Astrocyte (in vitro differentiated cells and primary cell): ENCODE measurements at regions not wholly inside any gene's neighbourhood (a gene's known extent, or its start where the extent isn't known, plus 50 kb on each side); places are given as distances from the start of the nearest gene placed in this dataset.

Experiments
- DNase-seq: peaks from one replicate; pipeline ENCODE4 v3.0.0-alpha.2; 2010; ENCODE audit warnings: low read depth
- FAIRE-seq: peaks from 2 replicates; lab custom pipeline; 2011; peaks lifted over from hg19 to GRCh38; lab: Jason Lieb, UNC
- H2AFZ ChIP-seq: 2 replicates; pipeline ENCODE4 v1.6.0; 2012; ENCODE audit warnings: low read depth, low read length, inconsistent platforms
- H3K27ac ChIP-seq: 2 replicates; pipeline ENCODE4 v1.5.1; 2011; ENCODE audit warnings: low read depth, low read length, inconsistent platforms
- H3K27me3 ChIP-seq: 2 replicates; pipeline ENCODE4 v1.6.0; 2011; ENCODE audit warnings: low read length, inconsistent platforms; ENCODE audit not compliant: insufficient read depth
- H3K36me3 ChIP-seq: 2 replicates; pipeline ENCODE4 v1.5.1; 2011; ENCODE audit warnings: low read length, inconsistent platforms; ENCODE audit not compliant: insufficient read depth
- H3K4me1 ChIP-seq: 2 replicates; pipeline ENCODE4 v1.5.1; 2011; ENCODE audit warnings: low read length, inconsistent platforms; ENCODE audit not compliant: insufficient read depth
- H3K4me2 ChIP-seq: 2 replicates; pipeline ENCODE4 v1.6.0; 2012; ENCODE audit warnings: low read length, inconsistent platforms
- H3K4me3 ChIP-seq: 2 replicates; pipeline ENCODE4 v1.5.1; 2011; ENCODE audit warnings: low read depth, mild to moderate bottlenecking, low read length, inconsistent platforms; ENCODE audit not compliant: insufficient read depth
- H3K79me2 ChIP-seq: 2 replicates; pipeline ENCODE4 v1.6.0; 2012; ENCODE audit warnings: mild to moderate bottlenecking, low read length, inconsistent platforms; ENCODE audit not compliant: insufficient read depth
- H3K9ac ChIP-seq: 2 replicates; pipeline ENCODE4 v1.6.0; 2012; ENCODE audit warnings: mild to moderate bottlenecking, low read length, inconsistent platforms
- H3K9me3 ChIP-seq: 2 replicates; pipeline ENCODE4 v1.5.1; 2012; ENCODE audit warnings: low read depth, mild to moderate bottlenecking, low read length, inconsistent platforms; ENCODE audit not compliant: insufficient read depth
- H4K20me1 ChIP-seq: 2 replicates; pipeline ENCODE4 v1.6.0; 2012; ENCODE audit warnings: low read length, inconsistent platforms; ENCODE audit not compliant: insufficient read depth
- H3K27ac Mint-ChIP-seq: one replicate; pipeline ENCODE4 v1.8.0; 2021; ENCODE audit warnings: mild to moderate bottlenecking, mixed read lengths; ENCODE audit not compliant: unreplicated experiment
- H3K27me3 Mint-ChIP-seq: one replicate; pipeline ENCODE4 v1.8.0; 2021; ENCODE audit warnings: low read depth, mixed read lengths; ENCODE audit not compliant: unreplicated experiment
- H3K36me3 Mint-ChIP-seq: one replicate; pipeline ENCODE4 v1.8.0; 2021; ENCODE audit warnings: low read depth, mixed read lengths; ENCODE audit not compliant: unreplicated experiment
- H3K4me1 Mint-ChIP-seq: one replicate; pipeline ENCODE4 v1.8.0; 2021; ENCODE audit warnings: low read depth, mixed read lengths; ENCODE audit not compliant: unreplicated experiment
- H3K4me3 Mint-ChIP-seq: one replicate; pipeline ENCODE4 v1.8.0; 2021; ENCODE audit warnings: mild to moderate bottlenecking, moderate library complexity, mixed read lengths; ENCODE audit not compliant: unreplicated experiment
- H3K9me3 Mint-ChIP-seq: one replicate; pipeline ENCODE4 v1.8.0; 2021; ENCODE audit warnings: mild to moderate bottlenecking, mixed read lengths; ENCODE audit not compliant: unreplicated experiment
- EZH2 ChIP-seq: IDR thresholded peaks from 2 replicates; pipeline ENCODE4 v1.6.1; 2012; ENCODE audit warnings: mild to moderate bottlenecking, low read length, inconsistent platforms; ENCODE audit not compliant: insufficient read depth
- TF ChIP-seq, protein P1 (sequence below): IDR thresholded peaks from 2 replicates; pipeline ENCODE4 v1.5.1; 2011; ENCODE audit warnings: low read depth, mild to moderate bottlenecking, inconsistent platforms, low read length, moderate library complexity; ENCODE audit not compliant: insufficient read depth

DNA sequence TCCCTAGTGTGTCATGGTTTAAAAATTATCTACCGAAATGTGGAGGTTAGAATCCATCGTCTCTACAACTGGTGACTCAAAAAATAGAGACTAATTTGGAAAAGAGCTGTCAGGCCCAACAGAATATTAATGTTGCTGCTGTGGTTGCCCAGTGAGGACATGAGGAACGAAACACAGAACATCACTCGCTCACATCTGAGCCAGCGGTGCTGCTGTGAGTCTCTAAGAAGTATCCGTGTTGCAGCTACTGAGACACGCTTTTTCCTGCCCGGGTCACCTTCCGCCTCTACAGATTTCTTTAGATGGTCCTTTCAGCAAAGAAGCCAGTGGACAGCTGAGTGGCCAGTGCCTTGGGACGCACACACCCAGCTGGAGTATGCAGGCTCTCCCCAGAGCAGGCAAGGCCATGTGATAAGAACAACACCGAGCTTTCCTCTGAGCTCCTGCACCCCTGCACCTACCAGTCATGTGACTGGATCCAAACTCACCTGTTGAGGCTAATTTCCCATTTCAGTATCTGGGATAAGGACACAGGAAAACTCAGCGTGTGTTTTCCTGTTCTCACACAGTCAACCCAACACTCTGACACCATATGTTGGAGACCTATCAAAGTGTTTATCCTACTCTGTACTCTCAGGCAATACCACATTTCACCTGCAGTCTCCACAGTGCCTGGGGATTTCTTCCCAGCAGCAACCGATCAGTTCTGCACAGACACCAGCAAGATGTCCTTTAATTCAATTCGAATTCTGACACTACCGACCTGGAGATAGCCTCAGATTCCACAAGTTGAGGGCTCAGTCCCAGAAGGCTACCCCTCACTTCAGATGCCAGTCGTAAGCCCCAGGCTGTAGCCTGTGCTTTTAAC lies 119.0 kb upstream of the RPS6KA2 start:
- FAIRE-seq (no peak), DNase-seq (no peak)
- Histone ChIP-seq H3K27ac (no peak overlapping the region), H3K36me3 (no peaks in the 10 kb centered on the region), H3K4me3 (no peak overlapping the region), H3K27me3 (no peaks in the 10 kb centered on the region), H3K9me3 (no peaks in the 10 kb centered on the region), H3K79me2 (no peaks in the 10 kb centered on the region), H4K20me1 (no peaks in the 10 kb centered on the region), H2AFZ (no peak overlapping the region), H3K9ac (no peak overlapping the region), H3K4me1 (peaks cover 20% of the 10 kb centered on the region), H3K4me2 (no peak overlapping the region)
- no peak overlapping the region for H3K27ac Mint-ChIP-seq
- H3K4me1 Mint-ChIP-seq: peaks cover 34% of the 10 kb centered on the region
- peaks cover 3% of the 10 kb centered on the region for H3K36me3 Mint-ChIP-seq
- no peak for TF ChIP-seq EZH2
- TF ChIP-seq, protein P1, sequence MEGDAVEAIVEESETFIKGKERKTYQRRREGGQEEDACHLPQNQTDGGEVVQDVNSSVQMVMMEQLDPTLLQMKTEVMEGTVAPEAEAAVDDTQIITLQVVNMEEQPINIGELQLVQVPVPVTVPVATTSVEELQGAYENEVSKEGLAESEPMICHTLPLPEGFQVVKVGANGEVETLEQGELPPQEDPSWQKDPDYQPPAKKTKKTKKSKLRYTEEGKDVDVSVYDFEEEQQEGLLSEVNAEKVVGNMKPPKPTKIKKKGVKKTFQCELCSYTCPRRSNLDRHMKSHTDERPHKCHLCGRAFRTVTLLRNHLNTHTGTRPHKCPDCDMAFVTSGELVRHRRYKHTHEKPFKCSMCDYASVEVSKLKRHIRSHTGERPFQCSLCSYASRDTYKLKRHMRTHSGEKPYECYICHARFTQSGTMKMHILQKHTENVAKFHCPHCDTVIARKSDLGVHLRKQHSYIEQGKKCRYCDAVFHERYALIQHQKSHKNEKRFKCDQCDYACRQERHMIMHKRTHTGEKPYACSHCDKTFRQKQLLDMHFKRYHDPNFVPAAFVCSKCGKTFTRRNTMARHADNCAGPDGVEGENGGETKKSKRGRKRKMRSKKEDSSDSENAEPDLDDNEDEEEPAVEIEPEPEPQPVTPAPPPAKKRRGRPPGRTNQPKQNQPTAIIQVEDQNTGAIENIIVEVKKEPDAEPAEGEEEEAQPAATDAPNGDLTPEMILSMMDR: no peak
- H3K4me3 Mint-ChIP-seq: no peak overlapping the region
- no peaks in the 10 kb centered on the region for H3K27me3 Mint-ChIP-seq
- no peaks in the 10 kb centered on the region for H3K9me3 Mint-ChIP-seq

DNA sequence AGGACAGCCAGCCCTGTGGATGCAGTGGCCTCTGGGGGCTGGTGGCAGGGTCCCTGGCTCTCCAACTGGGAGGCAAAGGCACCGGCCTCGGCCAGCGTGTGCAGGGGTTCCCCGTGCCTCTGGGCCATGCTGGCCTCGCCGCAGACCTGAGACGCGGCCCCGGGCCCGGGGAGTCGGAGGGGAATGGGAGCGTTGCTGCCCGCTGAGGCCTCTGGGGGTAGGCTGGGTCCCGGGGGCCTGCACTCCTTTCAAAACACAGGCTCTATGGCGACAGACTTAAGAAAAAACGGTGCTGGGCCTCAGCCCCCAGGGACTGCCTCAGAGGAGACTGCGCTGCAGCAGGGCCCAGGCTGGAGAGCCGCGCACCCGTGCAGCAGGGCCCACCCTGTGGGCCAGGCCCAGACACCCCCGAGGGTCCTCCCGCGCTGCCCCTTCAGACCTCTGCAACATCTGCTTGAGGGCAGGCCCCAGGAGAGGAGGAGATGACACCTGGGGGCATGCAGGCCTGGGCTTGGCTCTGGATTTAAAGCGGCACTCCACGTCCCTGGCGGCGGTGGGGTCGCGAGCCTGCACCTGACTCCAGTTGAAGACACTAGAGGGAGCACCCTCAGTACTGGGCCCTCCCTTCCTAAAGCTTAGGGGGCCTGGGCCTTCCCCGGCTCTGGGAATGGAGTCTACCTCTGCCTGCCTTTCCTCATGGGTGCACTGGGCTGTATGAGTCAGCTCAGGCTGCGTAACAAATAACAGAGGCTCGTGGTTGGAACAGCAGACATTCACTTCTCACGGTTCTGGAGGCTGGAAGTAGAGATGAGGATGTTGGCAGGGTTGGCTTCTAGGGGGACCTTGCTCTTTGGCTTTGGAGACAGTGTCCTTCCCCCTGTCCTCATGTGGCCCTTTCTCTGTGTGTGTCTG lies 117.4 kb upstream of the RPS6KA2 start:
- H4K20me1 ChIP-seq: no peaks in the 10 kb centered on the region
- no peak overlapping the region for H2AFZ ChIP-seq
- H3K27ac Mint-ChIP-seq: peak overlapping the region; percentile 59
- no peak for DNase-seq
- no peaks in the 10 kb centered on the region for H3K36me3 ChIP-seq
- no peak overlapping the region for H3K27ac ChIP-seq
- no peak for FAIRE-seq
- TF ChIP-seq, protein P1: no peak
- no peak for TF ChIP-seq EZH2
- peaks cover 29% of the 10 kb centered on the region for H3K4me1 Mint-ChIP-seq
- H3K79me2 ChIP-seq: no peaks in the 10 kb centered on the region
- H3K4me3 ChIP-seq: no peak overlapping the region
- H3K27me3 ChIP-seq: no peaks in the 10 kb centered on the region
- H3K4me1 ChIP-seq: peaks cover 17% of the 10 kb centered on the region
- peak overlapping the region; percentile 62 for H3K4me2 ChIP-seq
- H3K27me3 Mint-ChIP-seq: no peaks in the 10 kb centered on the region
- no peaks in the 10 kb centered on the region for H3K9me3 Mint-ChIP-seq
- no peak overlapping the region for H3K9ac ChIP-seq
- H3K36me3 Mint-ChIP-seq: peaks cover 3% of the 10 kb centered on the region
- H3K4me3 Mint-ChIP-seq: no peak overlapping the region
- no peaks in the 10 kb centered on the region for H3K9me3 ChIP-seq
